Caco-2 (cell line): ENCODE measurements at regions not wholly inside any gene's neighbourhood (a gene's known extent, or its start where the extent isn't known, plus 50 kb on each side); places are given as distances from the start of the nearest gene placed in this dataset.

Experiments used
- BruUV-seq: library from RNA; stranded (reverse); fragments of 400-500 nt; replicated peaks from 2 replicates; lab custom pipeline; 2021; lab: Mats Ljungman, UMichigan
- CTCF ChIA-PET: fragments of 300-600 bp; sonication (Branson Sonifier 250); formaldehyde crosslinking; loops from one replicate; lab custom pipeline; 2022; ENCODE audit warnings: antibody characterized with exemption; lab: Charles Lee
- POLR2A ChIA-PET: fragments of 300-600 bp; sonication (Branson Sonifier 250); formaldehyde crosslinking; loops from one replicate; lab custom pipeline; 2022; ENCODE audit warnings: antibody characterized with exemption; lab: Charles Lee
- DNase-seq, 2 experiments: peaks; one replicate each; pipeline versions ENCODE4 v3.0.0 to v3.0.0-alpha.2; 2020 to 2022
- H3K27me3 ChIP-seq: replicated peaks from 2 replicates; pipeline ENCODE4 v1.6.0; 2011; ENCODE audit warnings: low read length; ENCODE audit not compliant: control insufficient read depth, insufficient read depth
- H3K36me3 ChIP-seq: 2 replicates; pipeline ENCODE4 v1.5.1; 2011; ENCODE audit warnings: low read length; ENCODE audit not compliant: control insufficient read depth, insufficient read depth
- H3K4me1 ChIP-seq: fragments of 250-450 bp; sonication (Bioruptor Pico); 2 replicates; pipeline ENCODE4 v1.5.1; 2020; ENCODE audit warnings: mild to moderate bottlenecking
- H3K4me3 ChIP-seq: 2 replicates; pipeline ENCODE4 v1.5.1; 2011; ENCODE audit warnings: low read depth, mild to moderate bottlenecking, control low read depth, low read length
- H3K9me3 ChIP-seq: fragments of 250-450 bp; sonication (Bioruptor Pico); 2 replicates; pipeline ENCODE4 v1.5.1; 2020; ENCODE audit warnings: mild to moderate bottlenecking, moderate library complexity
- H3K27ac Mint-ChIP-seq: one replicate; pipeline ENCODE4 v1.8.0; 2022; ENCODE audit warnings: mixed read lengths; ENCODE audit not compliant: unreplicated experiment
- H3K27me3 Mint-ChIP-seq: one replicate; pipeline ENCODE4 v1.8.0; 2022; ENCODE audit warnings: mixed read lengths; ENCODE audit not compliant: insufficient read depth, unreplicated experiment
- H3K36me3 Mint-ChIP-seq: one replicate; pipeline ENCODE4 v1.8.0; 2022; ENCODE audit warnings: mild to moderate bottlenecking, mixed read lengths; ENCODE audit not compliant: insufficient read depth, unreplicated experiment
- H3K4me1 Mint-ChIP-seq: one replicate; pipeline ENCODE4 v1.8.0; 2022; ENCODE audit warnings: low read depth, mixed read lengths; ENCODE audit not compliant: unreplicated experiment
- H3K4me3 Mint-ChIP-seq: one replicate; pipeline ENCODE4 v1.8.0; 2022; ENCODE audit warnings: mild to moderate bottlenecking, moderate library complexity, mixed read lengths; ENCODE audit not compliant: unreplicated experiment
- H3K9me3 Mint-ChIP-seq: one replicate; pipeline ENCODE4 v1.8.0; 2022; ENCODE audit warnings: mixed read lengths; ENCODE audit not compliant: unreplicated experiment
- intact Hi-C: fragments of 100-400 bp; cut with micrococcal nuclease; formaldehyde crosslinking; loops from one replicate; pipeline ENCODE4 v1.10.0; 2022; ENCODE audit not compliant: unreplicated experiment
- TF ChIP-seq, protein P1 (sequence below), 2 experiments: fragments of 200-600 bp in 1 of 2; IDR thresholded peaks; 1 replicate in 1 of 2; 2 replicates in 1 of 2; pipeline versions ENCODE4 v1.5.1 to v1.8.0; 2011 to 2022; ENCODE audit warnings: antibody characterized with exemption in 1 of 2, control low read depth in 1 of 2, inconsistent platforms in 1 of 2, low read depth in 1 of 2, low read length in 1 of 2, mild to moderate bottlenecking in 1 of 2, moderate library complexity in 1 of 2; ENCODE audit not compliant: insufficient read depth in 1 of 2, severe bottlenecking in 1 of 2, unreplicated experiment in 1 of 2

DNA sequence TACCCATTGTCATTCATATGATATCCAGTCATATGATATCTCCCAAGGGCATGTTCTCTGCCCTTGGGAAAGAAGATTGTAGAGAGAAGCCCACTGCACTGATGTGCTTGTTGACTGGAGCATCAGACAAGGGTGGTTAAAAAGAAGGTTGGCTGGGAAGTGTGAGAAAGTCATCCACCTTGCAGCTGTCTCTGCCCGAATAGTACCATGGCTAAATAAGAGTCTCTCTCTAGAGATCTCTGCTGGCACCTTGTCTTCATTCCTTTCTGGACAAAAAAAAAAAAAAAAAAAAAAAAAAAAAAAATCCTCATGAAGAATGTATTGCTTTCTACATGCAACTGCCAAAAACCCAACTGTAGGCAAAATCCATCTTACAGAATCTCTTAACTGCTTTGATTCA, 349.7 kb upstream of the ESRRG start:
- peaks cover 2% of the 10 kb centered on the region for H3K4me1 Mint-ChIP-seq
- POLR2A ChIA-PET, result no interaction called here
- H3K4me3 Mint-ChIP-seq, result no peak overlapping the region

DNA sequence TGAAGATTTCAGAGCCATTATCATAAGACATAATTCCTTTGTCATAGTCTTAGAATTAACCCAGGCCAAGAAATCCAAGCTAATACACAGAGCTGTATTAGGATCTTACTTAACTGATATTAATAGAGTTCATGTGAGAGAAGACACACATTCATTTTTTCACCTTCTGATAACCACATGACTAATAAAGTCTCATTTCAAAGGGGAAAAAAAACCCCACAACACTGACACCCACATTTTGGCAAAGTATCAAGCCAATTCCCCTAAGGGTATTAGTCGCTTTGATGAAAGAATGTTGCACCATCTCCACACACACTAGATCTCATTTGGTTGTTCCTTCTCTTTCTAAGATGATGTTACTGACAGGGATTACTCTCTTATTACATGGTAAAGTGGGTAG, 344.4 kb upstream of the ESRRG start:
- Histone ChIP-seq H3K4me3 (no peak overlapping the region), H3K4me1 (peaks cover 15% of the 10 kb centered on the region), H3K36me3 (no peaks in the 10 kb centered on the region), H3K27me3 (no peaks in the 10 kb centered on the region), H3K9me3 (no peaks in the 10 kb centered on the region)
- Mint-ChIP-seq H3K27ac (no peak overlapping the region), H3K4me3 (no peak overlapping the region), H3K36me3 (no peaks in the 10 kb centered on the region), H3K9me3 (no peaks in the 10 kb centered on the region), H3K27me3 (no peaks in the 10 kb centered on the region), H3K4me1 (peaks cover 3% of the 10 kb centered on the region)
- intact Hi-C loops, result no loop called here
- CTCF ChIA-PET, result no interaction called here
- POLR2A ChIA-PET, result no interaction called here
- no peak for DNase-seq
- no TSS peak for BruUV-seq
- TF ChIP-seq, protein P1, sequence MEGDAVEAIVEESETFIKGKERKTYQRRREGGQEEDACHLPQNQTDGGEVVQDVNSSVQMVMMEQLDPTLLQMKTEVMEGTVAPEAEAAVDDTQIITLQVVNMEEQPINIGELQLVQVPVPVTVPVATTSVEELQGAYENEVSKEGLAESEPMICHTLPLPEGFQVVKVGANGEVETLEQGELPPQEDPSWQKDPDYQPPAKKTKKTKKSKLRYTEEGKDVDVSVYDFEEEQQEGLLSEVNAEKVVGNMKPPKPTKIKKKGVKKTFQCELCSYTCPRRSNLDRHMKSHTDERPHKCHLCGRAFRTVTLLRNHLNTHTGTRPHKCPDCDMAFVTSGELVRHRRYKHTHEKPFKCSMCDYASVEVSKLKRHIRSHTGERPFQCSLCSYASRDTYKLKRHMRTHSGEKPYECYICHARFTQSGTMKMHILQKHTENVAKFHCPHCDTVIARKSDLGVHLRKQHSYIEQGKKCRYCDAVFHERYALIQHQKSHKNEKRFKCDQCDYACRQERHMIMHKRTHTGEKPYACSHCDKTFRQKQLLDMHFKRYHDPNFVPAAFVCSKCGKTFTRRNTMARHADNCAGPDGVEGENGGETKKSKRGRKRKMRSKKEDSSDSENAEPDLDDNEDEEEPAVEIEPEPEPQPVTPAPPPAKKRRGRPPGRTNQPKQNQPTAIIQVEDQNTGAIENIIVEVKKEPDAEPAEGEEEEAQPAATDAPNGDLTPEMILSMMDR (IDR thresholded peaks at IDR 0.05; ENCODE audit: insufficient read depth in 1 of 2, low read depth in 1 of 2, low read length in 1 of 2, severe bottlenecking in 1 of 2, unreplicated experiment in 1 of 2), result no peak

More for the DNA sequence above, 349.7 kb upstream of the ESRRG start:
- Histone ChIP-seq H3K4me1 (no peaks in the 10 kb centered on the region), H3K4me3 (no peak overlapping the region), H3K36me3 (no peaks in the 10 kb centered on the region), H3K9me3 (no peaks in the 10 kb centered on the region), H3K27me3 (no peaks in the 10 kb centered on the region)
- no peak overlapping the region for H3K27ac Mint-ChIP-seq
- DNase-seq, result no peak
- intact Hi-C loops, result no loop called here
- H3K36me3 Mint-ChIP-seq, result no peaks in the 10 kb centered on the region
- BruUV-seq, result no TSS peak
- H3K27me3 Mint-ChIP-seq, result no peaks in the 10 kb centered on the region
- CTCF ChIA-PET, result no interaction called here
- TF ChIP-seq, protein P1 (IDR thresholded peaks at IDR 0.05; ENCODE audit: insufficient read depth in 1 of 2, low read depth in 1 of 2, low read length in 1 of 2, severe bottlenecking in 1 of 2, unreplicated experiment in 1 of 2), result no peak
- no peaks in the 10 kb centered on the region for H3K9me3 Mint-ChIP-seq

DNA sequence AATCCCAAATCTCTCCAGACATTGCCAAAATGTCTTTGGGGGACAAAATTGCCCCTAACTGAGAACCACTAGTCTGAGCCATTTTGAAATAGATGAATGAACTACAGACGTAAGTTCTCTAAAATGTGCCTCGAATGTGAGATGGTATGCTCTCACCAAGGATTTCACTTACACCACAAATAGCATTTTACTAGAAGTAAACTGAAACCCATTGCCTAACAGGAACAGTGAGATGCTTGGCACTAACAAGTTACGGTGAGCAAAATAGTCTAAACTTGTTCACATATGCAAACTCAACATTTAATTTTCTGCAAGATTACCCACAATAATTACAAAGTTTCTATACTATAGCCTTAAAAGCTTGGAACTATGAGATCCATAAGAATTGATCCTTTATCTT, 343.6 kb upstream of the ESRRG start:
- intact Hi-C loops, result no loop called here
- H3K27ac Mint-ChIP-seq, result no peak overlapping the region
- CTCF ChIA-PET, result interaction anchor here (0.6 kb wide), 1 partner anchor 101 kb away, joined by 4 read pairs; no protein-coding TSS in a partner anchor

More for the DNA sequence above, 343.6 kb upstream of the ESRRG start:
- peaks cover 22% of the 10 kb centered on the region for H3K4me1 ChIP-seq
- TF ChIP-seq, protein P1 (IDR thresholded peaks at IDR 0.05; ENCODE audit: insufficient read depth in 1 of 2, low read depth in 1 of 2, low read length in 1 of 2, severe bottlenecking in 1 of 2, unreplicated experiment in 1 of 2), result no peak
- Mint-ChIP-seq H3K9me3 (no peaks in the 10 kb centered on the region), H3K36me3 (no peaks in the 10 kb centered on the region), H3K27me3 (no peaks in the 10 kb centered on the region), H3K4me1 (peaks cover 4% of the 10 kb centered on the region), H3K4me3 (no peak overlapping the region)
- DNase-seq, result no peak
- no TSS peak for BruUV-seq
- H3K4me3 ChIP-seq, result no peak overlapping the region
- H3K27me3 ChIP-seq, result no peaks in the 10 kb centered on the region
- H3K9me3 ChIP-seq, result no peaks in the 10 kb centered on the region
- no peaks in the 10 kb centered on the region for H3K36me3 ChIP-seq
- POLR2A ChIA-PET, result no interaction called here
